Kidney epithelial cell (primary cell): ENCODE measurements at regions not wholly inside any gene's neighbourhood (a gene's known extent, or its start where the extent isn't known, plus 50 kb on each side); places are given as distances from the start of the nearest gene placed in this dataset.
A peak's percentile ranks its signal among the peaks of the same experiment; 100 is the strongest.

ENCODE experiments used
- DNase-seq: peaks from one replicate; pipeline ENCODE4 v3.0.0-alpha.2; 2010; ENCODE audit warnings: low read depth
- H3K27me3 ChIP-seq: 2 replicates; pipeline ENCODE4 v1.6.0; 2011; ENCODE audit warnings: low read length; ENCODE audit not compliant: control insufficient read depth, insufficient read depth
- H3K36me3 ChIP-seq: 2 replicates; pipeline ENCODE4 v1.5.1; 2011; ENCODE audit warnings: low read length; ENCODE audit not compliant: control insufficient read depth, insufficient read depth
- H3K4me3 ChIP-seq: 2 replicates; pipeline ENCODE4 v1.5.1; 2011; ENCODE audit warnings: low read depth, mild to moderate bottlenecking, control low read depth, low read length
- CTCF ChIP-seq: IDR thresholded peaks from 2 replicates; pipeline ENCODE4 v1.5.1; 2011; ENCODE audit warnings: mild to moderate bottlenecking, moderate library complexity, low read length, control low read depth, inconsistent platforms; ENCODE audit not compliant: insufficient read depth, poor library complexity, severe bottlenecking

GRCh38 chr3:135500034-135500433 lies 465.5 kb upstream of the PPP2R3A start:
- H3K36me3 ChIP-seq = no peaks in the 10 kb centered on the region

GRCh38 chr3:135503065-135503759 lies 462.3 kb upstream of the PPP2R3A start:
- TF ChIP-seq CTCF = no peak
- no peak for DNase-seq
- Histone ChIP-seq H3K4me3 (no peak overlapping the region), H3K36me3 (no peaks in the 10 kb centered on the region), H3K27me3 (no peaks in the 10 kb centered on the region)

More at GRCh38 chr3:135500034-135500433, 465.5 kb upstream of the PPP2R3A start:
- no peak for DNase-seq
- H3K4me3 ChIP-seq = no peak overlapping the region
- TF ChIP-seq CTCF = no peak
- no peaks in the 10 kb centered on the region for H3K27me3 ChIP-seq

- H3K36me3 ChIP-seq = no peaks in the 10 kb centered on the region
- H3K4me3 ChIP-seq = no peak overlapping the region
- no peaks in the 10 kb centered on the region for H3K27me3 ChIP-seq
- TF ChIP-seq CTCF = peak; percentile 80
- peak; percentile 10 for DNase-seq
Measured at GRCh38 chr3:135503760-135504686, 461.5 kb upstream of the PPP2R3A start.

- Histone ChIP-seq H3K4me3 (no peak overlapping the region), H3K36me3 (no peaks in the 10 kb centered on the region), H3K27me3 (no peaks in the 10 kb centered on the region)
- TF ChIP-seq CTCF = no peak
- peak; percentile 10 for DNase-seq
Measured at GRCh38 chr3:135513106-135514059, 452.1 kb upstream of the PPP2R3A start.

- no peak overlapping the region for H3K4me3 ChIP-seq
- H3K36me3 ChIP-seq = no peaks in the 10 kb centered on the region
- no peak for TF ChIP-seq CTCF
- no peaks in the 10 kb centered on the region for H3K27me3 ChIP-seq
- DNase-seq = no peak
Measured at GRCh38 chr3:135514060-135514448, 451.5 kb upstream of the PPP2R3A start.
